CD8-positive, alpha-beta memory T cell (primary cell): ENCODE measurements at regions not wholly inside any gene's neighbourhood (a gene's known extent, or its start where the extent isn't known, plus 50 kb on each side); places are given as distances from the start of the nearest gene placed in this dataset.

Source experiments
- CTCF ChIA-PET: fragments of 350-600 bp; sonication (Branson Sonifier 250); formaldehyde crosslinking; loops from one replicate; lab custom pipeline; 2021; ENCODE audit warnings: antibody characterized with exemption; lab: Charles Lee
- POLR2A ChIA-PET: fragments of 350-600 bp; sonication (Branson Sonifier 250); formaldehyde crosslinking; loops from one replicate; lab custom pipeline; 2021; ENCODE audit warnings: antibody characterized with exemption; lab: Charles Lee
- DNase-seq, 5 donors: peaks; one replicate each; pipeline versions ENCODE4 v3.0.0 to v3.0.0-alpha.2; 2020 to 2022; ENCODE audit warnings: mixed read lengths in 1 of 5
- H3K27ac ChIP-seq: one replicate; pipeline ENCODE4 v1.7.0; 2013; ENCODE audit warnings: low read depth, mild to moderate bottlenecking, low read length, moderate library complexity
- H3K27me3 ChIP-seq: 2 replicates; pipeline ENCODE4 v1.7.0; 2013; ENCODE audit warnings: low read length, mild to moderate bottlenecking; ENCODE audit not compliant: insufficient read depth, poor library complexity, severe bottlenecking
- H3K36me3 ChIP-seq: 2 replicates; pipeline ENCODE4 v1.7.0; 2013; ENCODE audit warnings: mild to moderate bottlenecking, low read length, moderate library complexity; ENCODE audit not compliant: insufficient read depth
- H3K4me1 ChIP-seq: 2 replicates; pipeline ENCODE4 v1.7.0; 2013; ENCODE audit warnings: mild to moderate bottlenecking, low read length, moderate library complexity; ENCODE audit not compliant: insufficient read depth
- H3K4me3 ChIP-seq: 2 replicates; pipeline ENCODE4 v1.7.0; 2013; ENCODE audit warnings: mild to moderate bottlenecking, low read length
- H3K9me3 ChIP-seq: 2 replicates; pipeline ENCODE4 v1.7.0; 2013; ENCODE audit warnings: mild to moderate bottlenecking, low read length
- H3K27ac Mint-ChIP-seq, 8 donors: one replicate each; pipeline ENCODE4 v1.8.0; 2020 to 2021; ENCODE audit warnings: mixed read lengths in 8 of 8, mild to moderate bottlenecking in 6 of 8, inconsistent platforms in 3 of 8, moderate library complexity in 3 of 8
- H3K27me3 Mint-ChIP-seq, 2 donors: one replicate each; pipeline ENCODE4 v1.8.0; 2020 to 2021; ENCODE audit warnings: mixed read lengths in 2 of 2, mild to moderate bottlenecking in 1 of 2, moderate library complexity in 1 of 2
- H3K36me3 Mint-ChIP-seq, 3 donors: one replicate each; pipeline ENCODE4 v1.8.0; 2020 to 2021; ENCODE audit warnings: mixed read lengths in 3 of 3, inconsistent platforms in 1 of 3, mild to moderate bottlenecking in 1 of 3
- H3K4me1 Mint-ChIP-seq, 3 donors: one replicate each; pipeline ENCODE4 v1.8.0; 2020 to 2021; ENCODE audit warnings: mixed read lengths in 3 of 3, inconsistent platforms in 1 of 3, mild to moderate bottlenecking in 1 of 3
- H3K4me3 Mint-ChIP-seq, 7 donors: one replicate each; pipeline ENCODE4 v1.8.0; 2020 to 2021; ENCODE audit warnings: mixed read lengths in 7 of 7, mild to moderate bottlenecking in 6 of 7, moderate library complexity in 4 of 7, inconsistent platforms in 2 of 7
- H3K9me3 Mint-ChIP-seq, 5 donors: one replicate each; pipeline ENCODE4 v1.8.0; 2020 to 2022; ENCODE audit warnings: mixed read lengths in 5 of 5, mild to moderate bottlenecking in 3 of 5, moderate library complexity in 2 of 5, inconsistent platforms in 1 of 5

DNA sequence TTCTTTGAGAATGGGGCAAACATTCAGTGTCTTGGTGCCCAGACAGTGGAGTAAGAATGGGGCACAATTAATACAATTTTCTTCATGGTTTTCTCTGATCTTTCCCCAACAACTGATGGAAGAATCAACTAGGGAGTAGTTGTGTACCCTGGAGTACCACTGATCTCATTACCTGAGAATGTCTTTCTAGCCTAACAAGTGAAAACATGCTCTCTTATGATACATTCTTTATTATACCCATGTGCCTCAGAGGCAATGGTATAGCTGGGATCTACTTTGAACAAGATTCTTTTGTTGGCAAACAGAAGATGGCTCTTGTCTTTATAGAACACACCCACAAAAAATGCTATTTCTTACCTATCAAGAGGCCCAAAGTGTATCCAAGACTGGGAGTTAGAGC, 250.6 kb upstream of the CMC1 start:
- H3K9me3 ChIP-seq = no peaks in the 10 kb centered on the region
- Mint-ChIP-seq H3K27me3 (no peaks in the 10 kb centered on the region), H3K4me1 (peaks cover 0 to 3% (median 0%) of the 10 kb centered on the region in 3 donors), H3K27ac (no peak overlapping the region), H3K36me3 (peaks cover 0 to 10% (median 7%) of the 10 kb centered on the region in 3 donors), H3K9me3 (no peaks in the 10 kb centered on the region), H3K4me3 (no peak overlapping the region)
- no peak overlapping the region for H3K27ac ChIP-seq
- H3K4me3 ChIP-seq = no peak overlapping the region
- DNase-seq = no peak
- no peaks in the 10 kb centered on the region for H3K36me3 ChIP-seq
- ChIA-PET CTCF (interaction anchor here (2.2 kb wide), 1 partner anchor 11 kb away, joined by 4 read pairs; no protein-coding TSS in a partner anchor), POLR2A (no interaction called here)
- H3K4me1 ChIP-seq = no peaks in the 10 kb centered on the region
- H3K27me3 ChIP-seq = no peaks in the 10 kb centered on the region

DNA sequence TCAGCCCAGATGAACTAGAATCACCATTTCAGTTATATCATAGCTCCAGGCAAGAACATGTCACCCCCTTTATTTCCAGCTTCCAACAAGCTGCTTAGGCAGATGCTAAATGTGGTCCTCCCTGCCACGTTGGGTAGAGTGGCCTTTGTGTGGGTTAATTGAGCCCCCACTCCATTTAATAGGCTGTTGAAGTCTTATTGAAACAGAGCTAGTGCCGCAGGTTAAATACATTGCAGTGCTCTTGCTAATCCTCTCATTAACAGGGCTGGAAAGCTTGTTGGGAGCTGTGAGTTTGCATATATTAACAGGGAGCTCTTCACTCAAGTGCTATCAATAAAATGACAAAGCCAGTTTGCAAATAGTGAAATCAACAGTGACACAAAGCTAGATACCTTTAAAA, 248.4 kb upstream of the CMC1 start:
- CTCF ChIA-PET = interaction anchor here (0.8 to 1.3 kb wide), 2 partner anchors 271 to 280 kb away, joined by 3 read pairs; partner anchors contain the start of gene EOMES
- Mint-ChIP-seq H3K9me3 (peaks cover 0 to 3% (median 0%) of the 10 kb centered on the region in 5 donors), H3K36me3 (peaks cover 0 to 10% (median 8%) of the 10 kb centered on the region in 3 donors), H3K4me1 (peaks cover 0 to 3% (median 0%) of the 10 kb centered on the region in 3 donors), H3K27me3 (peaks cover 0 to 2% of the 10 kb centered on the region in 2 donors), H3K27ac (no peak overlapping the region), H3K4me3 (no peak overlapping the region)
- Histone ChIP-seq H3K4me1 (no peaks in the 10 kb centered on the region), H3K27me3 (no peaks in the 10 kb centered on the region), H3K9me3 (no peaks in the 10 kb centered on the region), H3K4me3 (no peak overlapping the region), H3K36me3 (no peaks in the 10 kb centered on the region), H3K27ac (no peak overlapping the region)
- POLR2A ChIA-PET = no interaction called here
- DNase-seq = no peak

DNA sequence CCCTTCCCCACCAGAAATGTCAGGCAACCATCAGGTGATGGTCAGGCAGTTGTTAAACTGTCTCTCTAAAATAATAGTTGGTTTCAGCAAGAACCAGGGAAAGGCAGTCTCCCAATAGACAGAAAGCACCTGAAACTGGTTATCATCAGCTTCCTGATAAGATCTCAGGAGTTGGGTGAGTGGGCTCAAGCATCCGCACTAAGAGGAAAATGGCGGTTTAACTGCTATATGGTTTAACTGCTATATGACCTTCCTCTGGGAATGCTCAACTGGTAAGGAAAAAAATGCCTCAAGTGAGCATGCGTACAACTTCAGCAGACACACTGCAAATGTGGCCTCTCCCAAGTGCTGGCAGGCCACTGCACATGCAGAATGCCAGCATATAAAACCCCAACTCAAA, 240.8 kb upstream of the CMC1 start:
- no peaks in the 10 kb centered on the region for H3K9me3 ChIP-seq
- CTCF ChIA-PET = interaction anchor here (2.2 kb wide), 1 partner anchor 289 kb away, joined by 6 read pairs; no protein-coding TSS in a partner anchor
- H3K9me3 Mint-ChIP-seq = peaks cover 8 to 21% (median 13%) of the 10 kb centered on the region in 5 donors
- H3K4me3 ChIP-seq = no peak overlapping the region
- H3K27ac ChIP-seq = no peak overlapping the region
- POLR2A ChIA-PET = no interaction called here
- H3K27ac Mint-ChIP-seq = peak overlapping the region in 1 of 8 donors; percentile 4
- peaks cover 0 to 2% of the 10 kb centered on the region in 2 donors for H3K27me3 Mint-ChIP-seq
- H3K4me1 ChIP-seq = no peaks in the 10 kb centered on the region
- no peak for DNase-seq
- no peaks in the 10 kb centered on the region for H3K4me1 Mint-ChIP-seq
- no peaks in the 10 kb centered on the region for H3K36me3 ChIP-seq
- no peak overlapping the region for H3K4me3 Mint-ChIP-seq
- H3K27me3 ChIP-seq = no peaks in the 10 kb centered on the region
- peaks cover 3 to 33% (median 10%) of the 10 kb centered on the region in 3 donors for H3K36me3 Mint-ChIP-seq

DNA sequence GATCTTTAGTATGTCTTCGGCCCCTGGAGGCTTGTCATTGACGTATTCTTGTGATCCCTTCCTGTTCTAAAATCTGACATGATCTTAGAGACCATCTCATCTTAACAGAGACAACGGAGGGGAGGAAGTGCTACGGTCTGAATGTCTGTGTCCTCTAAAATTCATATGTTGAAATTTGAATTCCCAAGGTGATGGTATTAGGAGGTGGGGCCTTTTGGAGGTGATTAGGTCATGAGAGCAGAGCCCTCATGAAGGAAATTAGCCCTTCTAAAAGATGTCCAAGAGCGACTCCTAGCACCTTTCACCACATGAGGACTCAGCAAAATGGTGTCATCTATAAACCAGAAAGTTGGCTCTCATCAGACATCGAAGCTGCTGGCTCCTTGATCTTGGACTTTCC, 233.2 kb upstream of the CMC1 start:
- H3K27ac ChIP-seq = no peak overlapping the region
- H3K36me3 Mint-ChIP-seq = peaks cover 0 to 13% (median 2%) of the 10 kb centered on the region in 3 donors
- peak overlapping the region; percentile 32 to 76 (median 48) for H3K4me3 Mint-ChIP-seq
- no peaks in the 10 kb centered on the region for H3K9me3 ChIP-seq
- H3K4me1 ChIP-seq = no peaks in the 10 kb centered on the region
- CTCF ChIA-PET = no interaction called here
- DNase-seq = no peak
- peaks cover 0 to 10% (median 4%) of the 10 kb centered on the region in 5 donors for H3K9me3 Mint-ChIP-seq
- no peaks in the 10 kb centered on the region for H3K36me3 ChIP-seq
- peak overlapping the region; percentile 14 for H3K4me3 ChIP-seq
- POLR2A ChIA-PET = interaction anchor here (1.0 kb wide), 1 partner anchor 319 kb away, joined by 3 read pairs; no protein-coding TSS in a partner anchor
- no peaks in the 10 kb centered on the region for H3K27me3 ChIP-seq
- no peaks in the 10 kb centered on the region for H3K27me3 Mint-ChIP-seq
- peaks cover 4 to 44% (median 25%) of the 10 kb centered on the region in 3 donors for H3K4me1 Mint-ChIP-seq
- peak overlapping the region in 6 of 8 donors; percentile 18 to 86 (median 58) for H3K27ac Mint-ChIP-seq

DNA sequence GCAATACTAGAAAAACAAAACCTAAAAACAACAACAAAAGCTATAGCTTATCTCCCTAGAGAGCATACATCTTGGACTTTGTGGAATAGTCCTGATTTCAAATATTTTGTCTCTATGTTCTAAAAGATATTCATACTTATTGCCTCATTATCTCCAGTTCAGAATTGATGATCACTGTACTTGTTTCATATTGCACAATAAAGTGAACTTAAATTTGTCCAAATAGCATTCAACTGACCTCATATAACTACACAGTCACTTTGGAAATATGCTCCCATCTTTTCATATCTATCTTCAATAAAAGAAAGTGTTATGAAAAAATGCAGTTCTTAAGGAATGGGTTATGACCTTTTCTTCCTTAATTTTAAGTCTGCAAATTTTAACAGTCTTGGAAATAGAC, 228.6 kb upstream of the CMC1 start:
- Histone ChIP-seq H3K4me3 (no peak overlapping the region), H3K9me3 (no peaks in the 10 kb centered on the region), H3K27ac (no peak overlapping the region), H3K27me3 (no peaks in the 10 kb centered on the region), H3K36me3 (no peaks in the 10 kb centered on the region), H3K4me1 (no peaks in the 10 kb centered on the region)
- no peak overlapping the region for H3K4me3 Mint-ChIP-seq
- peaks cover 0 to 4% (median 0%) of the 10 kb centered on the region in 3 donors for H3K36me3 Mint-ChIP-seq
- peaks cover 8 to 55% (median 25%) of the 10 kb centered on the region in 3 donors for H3K4me1 Mint-ChIP-seq
- H3K27ac Mint-ChIP-seq = peak overlapping the region in 1 of 8 donors; percentile 56
- CTCF ChIA-PET = no interaction called here
- H3K27me3 Mint-ChIP-seq = no peaks in the 10 kb centered on the region
- POLR2A ChIA-PET = no interaction called here
- DNase-seq = no peak
- H3K9me3 Mint-ChIP-seq = peaks cover 0 to 3% (median 0%) of the 10 kb centered on the region in 5 donors

DNA sequence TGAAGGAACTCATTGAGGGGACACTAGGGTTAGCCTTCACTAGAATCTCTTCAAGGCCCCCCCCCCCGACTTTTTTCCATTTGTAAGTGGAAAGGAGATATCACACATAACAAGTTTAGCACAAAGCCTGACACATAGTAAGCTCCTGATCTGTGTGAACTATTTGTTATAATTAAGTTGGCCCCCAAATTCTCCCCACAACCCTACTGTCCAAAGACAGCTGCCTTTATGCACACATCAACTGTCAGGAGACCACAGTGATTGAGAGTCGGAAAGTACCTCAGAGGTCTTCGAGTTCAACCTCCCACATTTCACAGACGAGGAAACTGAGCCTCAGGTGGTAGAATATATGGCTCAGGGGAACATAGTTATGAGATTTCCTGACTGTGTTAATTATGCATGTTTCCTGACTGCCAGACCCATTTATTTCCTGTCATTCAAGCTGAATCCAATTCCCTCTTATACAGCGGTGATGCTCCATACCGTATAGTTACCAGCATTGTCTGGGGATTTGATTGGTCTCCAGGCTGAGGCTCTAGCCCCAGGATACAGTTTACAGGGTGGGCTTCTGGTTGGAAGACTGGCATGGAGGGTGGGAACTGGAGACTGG, 227.4 kb upstream of the CMC1 start:
- H3K36me3 Mint-ChIP-seq = peaks cover 0 to 4% (median 0%) of the 10 kb centered on the region in 3 donors
- H3K27me3 Mint-ChIP-seq = no peaks in the 10 kb centered on the region
- H3K27ac Mint-ChIP-seq = no peak overlapping the region
- H3K4me3 Mint-ChIP-seq = no peak overlapping the region
- H3K9me3 ChIP-seq = no peaks in the 10 kb centered on the region
- ChIA-PET CTCF (interaction anchor here (1.0 to 1.3 kb wide), 2 partner anchors 292 kb away, joined by 3 to 4 read pairs; partner anchors contain the start of gene EOMES), POLR2A (no interaction called here)
- no peak overlapping the region for H3K4me3 ChIP-seq
- H3K4me1 Mint-ChIP-seq = peaks cover 6 to 54% (median 18%) of the 10 kb centered on the region in 3 donors
- H3K36me3 ChIP-seq = no peaks in the 10 kb centered on the region
- no peak for DNase-seq
- no peaks in the 10 kb centered on the region for H3K27me3 ChIP-seq
- H3K9me3 Mint-ChIP-seq = peaks cover 0 to 3% (median 0%) of the 10 kb centered on the region in 5 donors
- H3K27ac ChIP-seq = no peak overlapping the region
- no peaks in the 10 kb centered on the region for H3K4me1 ChIP-seq

DNA sequence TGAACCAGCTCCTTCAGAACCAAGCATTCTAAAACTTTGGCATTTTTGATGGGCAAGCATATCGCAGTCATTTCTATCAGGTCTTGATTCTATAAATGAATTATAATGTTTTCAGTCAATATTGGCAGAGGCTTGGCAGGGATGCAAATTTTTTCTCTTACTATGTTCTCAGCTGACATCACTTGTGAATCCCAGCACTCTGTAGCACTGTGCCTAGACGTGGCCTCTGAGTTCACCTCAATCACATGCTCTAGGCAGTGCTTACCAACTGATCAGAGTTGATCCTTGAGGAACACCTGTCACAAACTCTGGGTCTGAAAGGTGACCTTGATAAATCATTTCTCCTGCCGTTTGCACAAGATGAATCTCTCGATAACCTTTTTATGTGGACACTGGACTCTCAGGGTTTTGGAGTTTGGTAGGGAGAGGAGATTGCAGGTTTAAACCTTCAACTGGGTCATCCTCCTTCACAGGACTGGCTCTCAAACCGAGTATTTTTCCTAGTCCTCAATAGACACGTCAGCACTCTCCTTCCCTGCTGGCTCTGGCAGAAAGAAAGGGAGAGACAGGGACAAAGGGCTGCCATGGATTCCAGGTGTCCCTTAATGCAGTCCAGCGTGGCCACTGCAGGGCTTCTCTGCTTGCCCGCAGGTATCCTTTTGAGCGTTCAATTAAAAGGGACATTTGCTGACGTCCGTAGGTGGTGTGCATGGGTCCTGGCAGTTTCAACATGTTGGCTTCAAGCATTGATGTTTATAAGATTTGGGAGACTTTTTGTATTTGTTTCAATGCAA, 222.3 kb upstream of the CMC1 start:
- peak overlapping the region in 2 of 7 donors; percentile 2 to 19 for H3K4me3 Mint-ChIP-seq
- H3K9me3 Mint-ChIP-seq = peaks cover 4 to 13% (median 10%) of the 10 kb centered on the region in 5 donors
- CTCF ChIA-PET = no interaction called here

More for the DNA sequence above, 222.3 kb upstream of the CMC1 start:
- H3K36me3 Mint-ChIP-seq = peaks cover 4 to 13% (median 6%) of the 10 kb centered on the region in 3 donors
- POLR2A ChIA-PET = no interaction called here
- H3K27me3 Mint-ChIP-seq = peaks cover 0 to 1% of the 10 kb centered on the region in 2 donors
- Histone ChIP-seq H3K4me3 (no peak overlapping the region), H3K9me3 (no peaks in the 10 kb centered on the region), H3K27me3 (no peaks in the 10 kb centered on the region), H3K4me1 (no peaks in the 10 kb centered on the region), H3K27ac (no peak overlapping the region), H3K36me3 (no peaks in the 10 kb centered on the region)
- H3K27ac Mint-ChIP-seq = no peak overlapping the region
- no peak for DNase-seq
- H3K4me1 Mint-ChIP-seq = peaks cover 12 to 43% (median 15%) of the 10 kb centered on the region in 3 donors
